PC-3 (cell line): ENCODE measurements at regions not wholly inside any gene's neighbourhood (a gene's known extent, or its start where the extent isn't known, plus 50 kb on each side); places are given as distances from the start of the nearest gene placed in this dataset.

Source experiments
- ATAC-seq: fragments of 200-7000 bp; cut with Tn5 transposase; 2 replicates; pipeline ENCODE4 v1.9.1; 2020; ENCODE audit warnings: mild to moderate bottlenecking, moderate library complexity
- BruUV-seq: library from RNA; stranded (reverse); fragments of 400-500 nt; replicated peaks from 2 replicates; lab custom pipeline; 2021; lab: Mats Ljungman, UMichigan
- CTCF ChIA-PET: fragments of 300-600 bp; sonication (Branson Sonifier 250); formaldehyde crosslinking; loops from one replicate; lab custom pipeline; 2022; ENCODE audit warnings: antibody characterized with exemption; lab: Charles Lee
- POLR2A ChIA-PET: fragments of 300-600 bp; sonication (Branson Sonifier 250); formaldehyde crosslinking; loops from one replicate; lab custom pipeline; 2022; ENCODE audit warnings: antibody characterized with exemption; ENCODE audit not compliant: unreplicated experiment; lab: Charles Lee
- DNase-seq: peaks from one replicate; pipeline ENCODE4 v3.0.0-alpha.2; 2015
- H2AFZ ChIP-seq: fragments of 300-600 bp; sonication (generic); 2 replicates; pipeline ENCODE4 v1.6.0; 2016; ENCODE audit warnings: antibody characterized with exemption, low read length
- H3F3A ChIP-seq: fragments of 300-600 bp; sonication (generic); one replicate; pipeline ENCODE4 v1.6.0; 2017; ENCODE audit warnings: antibody characterized with exemption, low read length, control low read depth, mild to moderate bottlenecking; ENCODE audit not compliant: unreplicated experiment
- H3K27ac ChIP-seq: fragments of 300-600 bp; sonication (generic); 2 replicates; pipeline ENCODE4 v1.5.1; 2016; ENCODE audit warnings: mild to moderate bottlenecking, low read length
- H3K27me3 ChIP-seq: fragments of 300-600 bp; sonication (generic); 2 replicates; pipeline ENCODE4 v1.6.1; 2016; ENCODE audit warnings: low read length, mixed read lengths
- H3K36me3 ChIP-seq: fragments of 300-600 bp; sonication (generic); 2 replicates; pipeline ENCODE4 v1.6.1; 2016; ENCODE audit warnings: low read depth, mixed run types, low read length, mixed read lengths
- H3K4me1 ChIP-seq: fragments of 300-600 bp; sonication (generic); 2 replicates; pipeline ENCODE4 v1.5.1; 2016; ENCODE audit warnings: low read length; ENCODE audit not compliant: insufficient read depth
- H3K4me2 ChIP-seq: fragments of 300-600 bp; sonication (generic); 2 replicates; pipeline ENCODE4 v1.6.0; 2016; ENCODE audit warnings: low read length
- H3K4me3 ChIP-seq: fragments of 300-600 bp; sonication (generic); 2 replicates; pipeline ENCODE4 v1.5.1; 2016; ENCODE audit warnings: mild to moderate bottlenecking, low read length, mixed read lengths
- H3K79me2 ChIP-seq: fragments of 300-600 bp; sonication (generic); 2 replicates; pipeline ENCODE4 v1.6.1; 2017; ENCODE audit warnings: low read length, mixed read lengths
- H3K9ac ChIP-seq: fragments of 300-600 bp; sonication (generic); 2 replicates; pipeline ENCODE4 v1.6.0; 2016; ENCODE audit warnings: mild to moderate bottlenecking, low read length
- H3K9me2 ChIP-seq: fragments of 300-600 bp; sonication (generic); replicated peaks from 2 replicates; pipeline ENCODE4 v1.6.1; 2016; ENCODE audit warnings: mixed run types, low read length, mixed read lengths
- H3K9me3 ChIP-seq: fragments of 300-600 bp; sonication (generic); 2 replicates; pipeline ENCODE4 v1.6.1; 2016; ENCODE audit warnings: low read length, mixed read lengths
- H4K20me1 ChIP-seq: fragments of 300-600 bp; sonication (generic); 2 replicates; pipeline ENCODE4 v1.6.1; 2016; ENCODE audit warnings: low read length, mixed read lengths
- EZH2 ChIP-seq: fragments of 300-600 bp; sonication (generic); IDR thresholded peaks from one replicate; pipeline ENCODE4 v1.6.1; 2017; ENCODE audit warnings: antibody characterized with exemption, mild to moderate bottlenecking, low read length; ENCODE audit not compliant: unreplicated experiment
- EZH2phosphoT487 ChIP-seq: fragments of 300-600 bp; sonication (generic); IDR thresholded peaks from 2 replicates; pipeline ENCODE4 v1.6.1; 2018; ENCODE audit warnings: mild to moderate bottlenecking, antibody characterized with exemption, low read length, borderline replicate concordance
- intact Hi-C: fragments of 100-400 bp; cut with micrococcal nuclease; formaldehyde crosslinking; loops from 2 replicates; pipeline ENCODE4 v1.9.0; 2023
- TF ChIP-seq, protein P1 (sequence below): fragments of 300-600 bp; sonication (generic); conservative IDR thresholded peaks from 2 replicates; pipeline ENCODE4 v1.5.1; 2017; ENCODE audit warnings: antibody characterized with exemption, low read depth, mild to moderate bottlenecking, low read length

DNA sequence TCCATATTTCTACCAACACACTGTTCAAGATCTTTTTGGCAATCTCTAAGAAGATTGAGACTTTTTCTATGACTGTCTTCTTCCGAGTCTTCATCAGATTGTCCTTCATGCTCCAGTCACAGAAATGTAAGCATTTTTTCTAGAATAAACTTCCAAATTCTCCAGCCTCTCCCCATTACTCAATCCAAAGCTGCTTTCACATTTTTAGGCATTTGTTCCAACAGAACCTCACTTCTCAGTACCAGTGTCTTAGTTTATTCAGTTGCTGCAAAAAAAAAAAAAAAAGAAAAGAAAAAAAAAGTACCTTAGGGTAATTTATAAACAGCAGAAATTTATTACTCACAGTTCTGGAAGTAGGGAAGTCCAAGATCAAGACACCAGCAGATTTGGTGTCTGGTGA, 290.8 kb upstream of the NOVA1 start:
- Histone ChIP-seq H3K4me1 (no peaks in the 10 kb centered on the region), H3K4me3 (no peak overlapping the region), H3K9me2 (no peaks in the 10 kb centered on the region), H3K9me3 (no peaks in the 10 kb centered on the region), H3K79me2 (no peaks in the 10 kb centered on the region), H3K27ac (no peak overlapping the region), H2AFZ (no peak overlapping the region), H3F3A (no peaks in the 10 kb centered on the region), H3K4me2 (no peak overlapping the region), H3K27me3 (no peaks in the 10 kb centered on the region), H3K9ac (no peak overlapping the region), H4K20me1 (no peaks in the 10 kb centered on the region), H3K36me3 (no peaks in the 10 kb centered on the region)
- ChIA-PET POLR2A (no interaction called here), CTCF (no interaction called here)
- TF ChIP-seq EZH2 (no peak), EZH2phosphoT487 (no peak)
- TF ChIP-seq, protein P1, sequence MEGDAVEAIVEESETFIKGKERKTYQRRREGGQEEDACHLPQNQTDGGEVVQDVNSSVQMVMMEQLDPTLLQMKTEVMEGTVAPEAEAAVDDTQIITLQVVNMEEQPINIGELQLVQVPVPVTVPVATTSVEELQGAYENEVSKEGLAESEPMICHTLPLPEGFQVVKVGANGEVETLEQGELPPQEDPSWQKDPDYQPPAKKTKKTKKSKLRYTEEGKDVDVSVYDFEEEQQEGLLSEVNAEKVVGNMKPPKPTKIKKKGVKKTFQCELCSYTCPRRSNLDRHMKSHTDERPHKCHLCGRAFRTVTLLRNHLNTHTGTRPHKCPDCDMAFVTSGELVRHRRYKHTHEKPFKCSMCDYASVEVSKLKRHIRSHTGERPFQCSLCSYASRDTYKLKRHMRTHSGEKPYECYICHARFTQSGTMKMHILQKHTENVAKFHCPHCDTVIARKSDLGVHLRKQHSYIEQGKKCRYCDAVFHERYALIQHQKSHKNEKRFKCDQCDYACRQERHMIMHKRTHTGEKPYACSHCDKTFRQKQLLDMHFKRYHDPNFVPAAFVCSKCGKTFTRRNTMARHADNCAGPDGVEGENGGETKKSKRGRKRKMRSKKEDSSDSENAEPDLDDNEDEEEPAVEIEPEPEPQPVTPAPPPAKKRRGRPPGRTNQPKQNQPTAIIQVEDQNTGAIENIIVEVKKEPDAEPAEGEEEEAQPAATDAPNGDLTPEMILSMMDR, result no peak
- BruUV-seq, result no TSS peak
- intact Hi-C loops, result no loop called here
- no peak for ATAC-seq
- no peak for DNase-seq

- Histone ChIP-seq H3K4me2 (no peak overlapping the region), H4K20me1 (no peaks in the 10 kb centered on the region), H3K4me1 (no peaks in the 10 kb centered on the region), H3K36me3 (no peaks in the 10 kb centered on the region), H3K79me2 (no peaks in the 10 kb centered on the region), H3F3A (no peaks in the 10 kb centered on the region), H3K9me3 (no peaks in the 10 kb centered on the region), H3K9ac (no peak overlapping the region), H3K27ac (no peak overlapping the region), H2AFZ (no peak overlapping the region), H3K9me2 (no peaks in the 10 kb centered on the region), H3K4me3 (no peak overlapping the region), H3K27me3 (no peaks in the 10 kb centered on the region)
- CTCF ChIA-PET, result interaction anchor here (0.6 kb wide), 1 partner anchor 93 kb away, joined by 3 read pairs; no protein-coding TSS in a partner anchor
- ATAC-seq (no peak), DNase-seq (peak; percentile 48)
- no TSS peak for BruUV-seq
- TF ChIP-seq, protein P1, result no peak
- no peak for TF ChIP-seq EZH2phosphoT487
- TF ChIP-seq EZH2, result no peak
- intact Hi-C loops, result no loop called here
- POLR2A ChIA-PET, result no interaction called here
Measured at GRCh38 chr14:26896447-26896846, 298.6 kb upstream of the NOVA1 start.

DNA sequence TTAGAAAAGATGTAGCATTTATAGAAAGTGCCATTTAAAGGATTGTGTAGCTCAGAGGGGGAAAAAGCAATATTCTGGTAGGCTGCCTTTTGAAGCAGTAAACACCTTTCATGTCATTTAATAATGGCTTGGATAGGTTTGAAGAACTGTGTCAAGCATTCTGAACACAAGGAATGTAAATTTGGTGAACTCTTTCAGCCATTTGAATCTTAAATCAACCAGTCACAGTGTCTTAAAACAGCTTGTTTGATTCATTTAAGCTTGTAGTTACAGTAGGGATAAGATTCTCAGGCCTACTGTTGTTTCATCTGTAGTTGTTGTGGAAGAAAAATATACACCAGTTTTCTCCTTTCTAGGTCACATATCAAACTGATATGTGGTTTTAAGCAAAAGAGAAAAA, 299.4 kb upstream of the NOVA1 start:
- H3K9me2 ChIP-seq, result no peaks in the 10 kb centered on the region
- H3K27ac ChIP-seq, result no peak overlapping the region
- H3K9ac ChIP-seq, result no peak overlapping the region
- ChIA-PET CTCF (interaction anchor here (0.6 kb wide), 1 partner anchor 94 kb away, joined by 3 read pairs; no protein-coding TSS in a partner anchor), POLR2A (no interaction called here)
- H2AFZ ChIP-seq, result no peak overlapping the region
- TF ChIP-seq, protein P1, result no peak
- no peak for TF ChIP-seq EZH2phosphoT487
- TF ChIP-seq EZH2, result no peak
- no TSS peak for BruUV-seq
- H3K36me3 ChIP-seq, result no peaks in the 10 kb centered on the region
- H3F3A ChIP-seq, result no peaks in the 10 kb centered on the region
- no peaks in the 10 kb centered on the region for H4K20me1 ChIP-seq
- intact Hi-C loops, result no loop called here
- no peaks in the 10 kb centered on the region for H3K27me3 ChIP-seq
- no peaks in the 10 kb centered on the region for H3K79me2 ChIP-seq
- no peaks in the 10 kb centered on the region for H3K4me1 ChIP-seq
- H3K4me2 ChIP-seq, result no peak overlapping the region
- DNase-seq (no peak), ATAC-seq (no peak)
- H3K4me3 ChIP-seq, result no peak overlapping the region
- H3K9me3 ChIP-seq, result no peaks in the 10 kb centered on the region
